Islet precursor cell (in vitro differentiated cells): ENCODE measurements at regions not wholly inside any gene's neighbourhood (a gene's known extent, or its start where the extent isn't known, plus 50 kb on each side); places are given as distances from the start of the nearest gene placed in this dataset.
A peak's percentile ranks its signal among the peaks of the same experiment; 100 is the strongest.

Source experiments
- DNase-seq: peaks from one replicate; pipeline ENCODE4 v3.0.0-alpha.2; 2018

DNA sequence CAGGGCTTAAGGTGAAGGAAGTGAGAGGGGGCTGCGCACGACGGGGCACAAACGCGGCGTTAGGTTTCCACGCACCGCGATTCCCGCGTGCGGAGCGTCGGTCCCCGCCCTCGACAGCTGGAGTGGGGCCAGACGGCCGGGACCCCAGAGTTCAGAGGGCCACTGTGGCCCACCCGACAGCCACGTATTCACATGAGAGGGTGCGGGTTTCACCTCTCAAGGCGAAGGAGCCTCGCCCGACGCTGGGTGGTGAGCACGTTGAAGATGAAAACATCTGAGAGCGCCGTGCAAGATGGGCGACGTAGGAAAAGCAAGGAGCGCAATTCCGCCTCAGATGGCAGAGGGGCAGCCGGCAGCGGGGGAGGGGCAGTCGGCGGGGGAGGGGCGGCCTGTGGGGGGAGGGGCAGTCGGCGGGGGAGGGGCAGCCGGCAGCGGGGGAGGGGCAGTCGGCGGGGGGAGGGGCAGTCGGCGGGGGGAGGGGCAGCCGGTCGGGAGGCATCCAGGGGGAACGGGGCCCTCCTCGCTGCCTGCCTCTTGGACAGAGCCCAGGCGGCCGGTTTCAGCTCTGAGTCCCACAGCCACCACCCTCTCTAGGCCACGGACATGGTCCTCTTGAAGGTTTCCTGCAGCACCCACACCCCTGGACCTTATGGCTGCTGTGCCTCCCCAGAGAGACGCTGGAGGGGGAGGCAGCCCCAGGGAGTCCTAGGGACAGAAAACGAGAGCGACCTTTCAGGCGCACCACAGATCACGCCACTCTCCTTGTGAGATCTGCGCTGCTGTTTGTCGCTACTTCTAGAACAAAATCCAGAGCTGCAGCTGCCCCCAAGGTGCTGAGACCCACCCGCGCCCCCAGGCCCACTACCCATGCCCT is 113.7 kb downstream of the DLL1 start:
- peak; percentile 46 for DNase-seq

DNA sequence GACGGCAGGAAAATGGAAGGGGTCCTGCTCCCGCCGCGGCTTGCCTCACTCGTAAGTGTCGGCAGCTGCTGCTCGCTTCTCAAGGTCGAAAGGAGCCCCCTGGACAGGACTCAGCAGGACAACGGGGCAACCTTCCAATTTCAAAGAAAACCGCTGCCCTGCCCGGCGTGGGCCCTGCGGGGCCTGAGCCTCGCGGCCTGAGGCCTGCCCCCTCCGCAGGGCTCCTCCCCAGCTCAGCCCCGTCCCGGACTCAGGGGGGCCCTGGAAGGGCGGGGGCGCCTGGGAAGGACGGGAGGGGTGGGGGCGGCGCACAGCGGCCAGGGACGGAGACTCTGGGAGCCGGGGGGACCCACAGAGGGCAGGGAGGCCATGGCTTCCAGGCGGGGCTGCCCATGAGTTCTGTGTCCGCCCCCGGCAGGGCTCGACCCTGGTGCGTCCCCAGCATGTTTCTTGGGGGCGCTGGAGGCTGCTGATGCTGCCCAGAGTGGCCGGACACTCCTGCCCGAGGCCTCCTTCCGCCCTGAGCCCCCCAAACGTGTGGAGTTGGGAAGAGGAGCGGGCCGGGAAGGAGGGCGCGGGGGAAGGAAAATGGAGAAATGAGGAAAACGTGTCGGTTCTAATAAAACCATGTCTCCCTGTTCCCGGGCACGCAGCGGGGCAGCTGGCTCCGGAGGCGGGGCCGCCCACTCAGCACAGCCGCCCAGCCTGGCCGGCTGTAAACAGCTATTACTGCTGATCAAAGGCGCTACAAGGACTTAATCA is 114.6 kb downstream of the DLL1 start:
- DNase-seq: peak; percentile 43

DNA sequence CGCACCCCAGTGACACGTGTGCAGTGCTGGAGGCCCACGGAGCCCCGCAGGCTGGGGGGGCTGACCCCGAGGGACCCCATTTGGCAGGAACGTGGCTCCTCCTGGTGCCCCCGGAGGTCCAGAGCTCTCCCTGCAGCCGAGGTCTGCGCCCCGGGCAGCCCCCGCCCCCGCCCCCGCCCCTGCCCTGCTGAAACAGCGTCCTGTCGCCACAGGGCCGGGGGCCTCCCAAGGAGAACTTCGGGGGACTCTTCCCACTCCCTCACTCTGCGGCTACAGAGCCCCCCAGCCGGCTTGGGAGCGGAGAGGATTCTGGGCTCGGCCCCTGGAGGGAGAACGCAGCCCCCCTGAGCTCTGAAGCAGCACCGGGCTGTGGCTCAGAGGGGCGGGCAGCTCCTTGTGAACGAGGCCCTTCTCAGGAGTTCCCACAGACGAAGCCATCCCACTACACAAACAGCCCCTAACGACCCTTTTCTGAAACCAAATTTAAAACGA is 115.2 kb downstream of the DLL1 start:
- peak; percentile 26 for DNase-seq

DNA sequence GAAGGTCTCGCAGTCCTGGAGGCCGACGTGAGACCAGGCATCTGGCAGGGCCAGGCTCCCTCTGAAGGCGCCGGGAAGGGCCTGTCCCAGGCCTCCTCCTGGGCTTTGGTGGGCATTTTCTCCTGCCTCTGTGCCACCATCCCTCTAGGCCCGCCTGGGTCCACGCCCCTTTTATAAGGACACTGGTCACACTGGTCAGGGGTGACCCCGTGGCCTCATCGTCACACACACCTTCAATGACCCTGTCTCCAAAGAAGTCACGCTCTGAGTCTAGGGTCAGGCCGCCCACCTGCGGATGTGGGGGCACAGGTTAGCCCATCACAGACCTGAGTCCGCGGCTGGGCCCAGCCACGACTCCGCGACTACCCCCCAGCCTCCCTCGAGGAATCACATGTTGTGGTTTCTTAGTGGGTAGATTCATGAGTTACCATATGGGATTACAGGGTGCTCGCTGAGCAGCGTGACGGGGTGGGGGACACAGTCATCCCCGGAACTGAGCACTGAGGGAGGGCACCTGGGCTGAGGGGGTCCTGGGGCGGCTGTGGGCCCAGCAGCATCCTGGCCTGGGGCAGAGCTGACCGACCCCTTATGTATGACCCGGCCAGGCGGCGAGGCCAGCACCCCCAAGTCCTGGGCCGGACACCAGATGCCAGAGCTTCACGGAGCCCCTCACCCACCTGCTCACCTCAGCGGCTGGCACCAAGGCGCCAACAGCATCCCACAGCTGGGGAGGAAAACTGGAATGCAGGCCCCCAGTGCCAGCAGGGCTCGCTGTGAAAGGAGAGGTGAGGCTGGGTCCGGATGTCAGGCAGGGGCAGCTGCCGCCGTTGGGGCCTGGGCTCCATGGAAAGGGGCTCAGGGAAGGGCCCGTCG is 115.9 kb downstream of the DLL1 start:
- peak; percentile 46 for DNase-seq

DNA sequence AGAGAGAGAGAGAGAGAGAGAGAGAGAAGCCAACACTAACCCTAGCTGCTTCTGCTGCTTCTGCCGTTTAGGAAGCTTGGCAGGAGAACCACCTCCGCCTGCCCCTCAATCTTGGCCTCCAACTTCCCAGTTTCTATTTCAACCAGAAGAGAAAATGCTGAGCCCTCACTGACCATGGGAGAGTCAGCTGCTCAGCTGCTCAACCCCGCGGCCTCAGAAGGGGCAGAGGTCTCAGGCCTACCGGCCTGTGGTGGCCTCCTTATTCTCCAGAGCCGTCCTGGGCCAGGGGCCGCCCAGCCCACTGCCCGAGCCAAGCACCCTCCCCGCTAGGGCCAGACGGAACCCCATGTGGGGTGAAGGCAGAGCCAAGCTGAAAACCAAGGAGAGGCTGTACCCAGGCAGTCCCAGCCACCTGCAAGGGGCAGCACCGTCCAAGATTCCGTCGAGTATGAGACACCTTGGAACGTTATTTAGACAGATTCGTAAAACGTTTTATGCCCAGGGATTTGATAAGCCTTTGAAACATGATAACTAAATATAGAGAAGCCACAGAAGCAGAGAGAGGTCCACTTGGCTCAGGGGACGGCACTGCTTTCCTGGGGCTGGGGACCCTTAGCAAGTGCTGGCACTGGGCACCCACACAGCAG is 116.6 kb downstream of the DLL1 start:
- DNase-seq: peak; percentile 43

DNA sequence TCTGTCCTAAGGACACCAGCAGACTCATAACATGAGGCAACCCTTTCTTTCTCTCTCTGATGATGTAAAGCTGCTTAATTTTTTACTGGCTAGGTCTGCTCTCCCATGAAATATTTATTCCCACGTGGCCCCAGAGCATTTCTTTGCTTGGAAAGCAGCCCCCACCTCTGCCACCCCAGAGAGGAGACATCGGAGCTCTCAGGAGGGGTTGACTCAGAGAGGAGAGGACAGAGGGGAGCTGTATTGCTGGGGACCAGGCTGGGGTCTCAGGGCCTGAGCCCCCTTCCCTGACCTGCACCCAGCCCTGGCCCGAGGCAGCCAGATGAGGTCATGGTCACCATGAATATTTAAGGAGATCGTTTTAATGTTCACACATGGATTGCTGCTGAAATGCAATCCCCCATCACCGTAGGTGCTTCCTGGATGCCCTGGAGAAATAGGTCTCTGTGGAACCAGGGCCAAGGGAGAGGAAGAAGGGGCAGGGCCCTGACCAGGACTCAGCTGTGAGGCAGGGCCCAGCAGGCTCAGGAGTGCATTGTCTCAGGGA is 117.5 kb downstream of the DLL1 start:
- peak; percentile 27 for DNase-seq

DNA sequence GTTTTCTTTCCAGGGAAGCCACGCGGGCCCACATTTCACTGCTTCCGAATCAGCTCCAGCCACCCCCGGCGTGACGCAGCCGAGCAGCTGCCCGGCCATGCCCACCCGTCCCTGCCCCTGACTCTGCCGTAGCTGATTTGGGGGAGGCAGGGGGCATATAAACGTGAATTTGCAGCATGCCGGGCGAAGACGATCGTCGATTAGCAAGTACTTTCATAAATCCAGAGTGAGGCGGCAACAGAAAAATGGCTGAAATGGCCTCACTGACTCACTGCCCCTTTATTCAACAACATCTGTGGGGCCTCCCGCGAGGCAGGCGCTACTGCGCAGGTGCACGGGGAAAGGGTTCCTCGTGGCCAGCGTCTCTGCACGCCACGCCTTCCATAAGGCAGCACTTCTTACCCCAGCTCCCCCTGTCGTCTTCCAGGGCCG is 118.0 kb downstream of the DLL1 start:
- peak; percentile 35 for DNase-seq

DNA sequence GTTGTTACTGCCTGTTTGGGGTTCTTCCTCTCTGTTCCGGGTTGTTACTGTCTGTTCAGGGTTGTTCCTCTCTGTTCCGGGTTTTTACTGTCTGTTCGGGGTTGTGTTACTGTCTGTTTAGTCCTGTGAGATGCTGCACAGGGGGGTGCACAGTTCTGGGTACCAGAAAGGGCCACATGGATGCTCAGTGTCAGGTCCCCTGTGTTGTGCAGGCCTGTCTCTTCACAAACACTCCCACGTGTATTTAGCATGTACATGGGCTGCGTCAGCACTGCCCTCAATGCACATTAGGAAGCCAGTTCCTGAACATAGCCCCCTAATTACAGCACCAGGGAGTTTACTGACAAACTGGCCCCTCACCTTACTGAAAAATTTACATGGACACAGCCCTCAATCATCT is 118.5 kb downstream of the DLL1 start:
- DNase-seq: peak; percentile 32

DNA sequence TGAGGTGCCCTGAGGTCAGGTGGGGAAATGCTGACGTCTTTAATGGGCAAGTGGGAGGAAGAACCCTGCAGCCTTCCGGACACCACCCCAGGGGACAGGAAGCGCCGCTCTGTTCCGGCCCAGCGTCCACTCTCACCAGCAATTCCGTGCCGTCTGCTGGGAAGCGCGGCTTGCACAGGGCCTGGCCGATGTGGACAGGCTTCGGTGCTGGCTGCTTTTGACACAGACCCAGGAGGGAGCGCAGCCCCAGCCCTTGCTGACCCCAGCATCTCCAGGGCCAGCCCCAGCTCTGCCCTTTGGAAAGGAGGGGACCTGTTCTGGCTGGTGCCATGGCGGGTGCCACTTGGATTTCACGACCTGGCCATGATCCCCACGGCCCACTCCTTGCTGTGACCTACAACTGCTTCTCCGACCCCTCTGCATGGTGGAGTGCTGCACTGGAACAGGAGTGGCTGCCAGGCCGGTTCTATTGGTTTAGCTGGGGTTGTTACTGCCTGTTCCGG is 123.2 kb downstream of the DLL1 start:
- no peak for DNase-seq

DNA sequence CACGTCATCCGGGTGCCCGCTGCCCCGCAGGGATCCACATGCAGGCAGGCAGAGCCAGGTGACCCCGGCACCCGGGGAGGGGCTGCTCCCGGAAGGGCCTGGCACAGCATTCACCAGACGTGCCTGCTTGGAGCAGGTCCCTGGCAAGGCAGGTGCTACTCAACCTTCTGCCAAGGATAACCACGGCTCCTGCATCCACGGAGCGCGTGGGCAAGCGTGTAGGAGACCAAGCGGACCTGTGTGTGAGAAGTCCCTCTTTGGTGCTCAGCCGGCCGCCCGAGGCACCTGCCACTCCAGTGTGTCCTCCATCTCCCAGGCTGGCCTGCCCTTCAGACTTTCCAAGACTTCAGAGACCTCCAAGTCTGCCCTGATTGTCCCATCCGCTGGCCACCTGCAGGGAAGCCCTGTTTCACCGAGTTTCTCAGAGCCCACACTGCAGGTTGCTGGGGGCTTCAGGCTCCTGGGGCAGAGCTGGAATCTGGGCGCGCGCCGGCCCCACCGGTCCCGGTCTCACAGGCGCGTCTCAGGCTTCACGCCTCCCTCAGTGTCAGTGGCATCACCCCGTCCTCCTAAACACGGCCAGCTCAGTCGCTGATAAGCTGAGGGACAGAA is 124.3 kb downstream of the DLL1 start:
- DNase-seq: no peak

DNA sequence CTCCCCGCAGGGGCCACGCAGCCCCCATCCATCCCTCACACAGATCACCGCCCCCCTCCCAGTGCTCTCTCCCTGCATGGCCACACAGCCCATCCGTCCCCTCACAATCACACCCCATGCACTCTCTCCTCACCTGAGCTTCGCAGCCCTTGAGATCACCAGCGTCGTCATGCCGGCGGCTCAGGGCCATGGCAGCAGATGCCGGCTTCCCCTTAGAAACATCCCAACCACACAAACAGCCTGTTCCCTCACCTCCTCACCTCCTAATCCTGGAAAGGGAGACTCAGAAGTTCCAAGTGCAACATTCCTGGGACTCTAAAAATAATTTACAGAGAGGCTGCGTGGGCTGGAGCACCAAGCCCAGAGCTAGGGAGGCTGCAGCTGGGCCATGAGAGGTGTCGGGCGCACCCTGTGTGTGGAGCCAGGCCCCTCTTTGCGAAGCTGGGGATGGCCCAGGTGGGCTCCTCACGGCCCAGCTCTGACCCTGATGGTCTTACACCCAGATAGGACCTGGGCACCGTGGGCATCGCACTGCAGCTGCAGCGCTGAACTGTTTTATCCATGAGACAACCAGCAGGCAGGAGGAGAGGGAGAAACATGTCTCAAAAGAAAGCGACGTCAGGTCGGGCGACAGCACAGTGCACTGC is 125.3 kb downstream of the DLL1 start:
- DNase-seq: no peak

DNA sequence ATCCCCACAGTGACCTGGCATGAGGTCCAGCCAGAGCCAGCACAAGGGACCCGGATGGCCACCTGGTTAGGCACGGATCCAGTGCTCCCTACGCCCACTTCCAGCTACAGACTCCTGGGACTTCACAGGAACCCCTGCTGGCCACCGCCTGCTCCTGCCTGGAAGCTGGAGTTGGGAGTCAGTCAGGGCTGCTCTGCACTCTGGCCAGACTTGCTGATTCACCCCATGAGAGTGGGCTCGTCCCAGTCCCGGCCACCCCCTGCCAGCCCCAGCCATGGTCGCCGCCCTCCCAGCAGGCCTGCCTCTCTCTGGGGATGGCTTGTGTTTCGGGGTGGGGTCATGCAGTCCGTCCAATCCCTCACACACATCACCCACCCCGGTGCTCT is 125.8 kb downstream of the DLL1 start:
- DNase-seq: peak; percentile 82

DNA sequence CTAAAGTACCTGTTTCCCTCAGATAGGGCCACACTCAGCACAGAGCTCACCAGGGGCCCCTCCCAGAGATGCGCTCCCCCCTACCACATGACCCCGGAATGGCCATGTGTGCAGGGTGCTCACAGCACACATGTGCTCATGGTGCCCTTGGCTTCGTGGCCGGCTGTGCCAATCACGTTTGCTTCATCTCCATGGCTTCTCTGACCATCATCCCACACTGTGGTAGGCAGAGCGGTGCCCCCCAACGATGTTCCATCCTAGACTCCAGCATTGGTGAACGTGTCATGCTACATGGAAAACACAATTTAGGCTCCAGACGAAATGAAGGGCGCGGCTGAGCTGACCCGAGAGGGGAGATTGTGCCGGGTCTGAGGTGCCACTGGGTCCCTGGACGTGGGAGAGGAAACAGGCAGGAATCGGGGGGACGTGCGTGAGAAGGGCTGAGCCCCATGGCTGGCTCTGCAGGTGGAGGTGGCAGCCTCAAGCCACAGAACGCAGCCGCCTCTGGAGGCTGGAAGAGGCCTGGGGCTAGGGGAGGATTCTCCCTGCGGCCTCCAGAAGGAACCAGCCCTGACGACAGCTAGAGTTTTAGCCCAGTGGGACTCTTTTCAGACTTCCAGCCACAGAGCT is 126.5 kb downstream of the DLL1 start:
- no peak for DNase-seq

DNA sequence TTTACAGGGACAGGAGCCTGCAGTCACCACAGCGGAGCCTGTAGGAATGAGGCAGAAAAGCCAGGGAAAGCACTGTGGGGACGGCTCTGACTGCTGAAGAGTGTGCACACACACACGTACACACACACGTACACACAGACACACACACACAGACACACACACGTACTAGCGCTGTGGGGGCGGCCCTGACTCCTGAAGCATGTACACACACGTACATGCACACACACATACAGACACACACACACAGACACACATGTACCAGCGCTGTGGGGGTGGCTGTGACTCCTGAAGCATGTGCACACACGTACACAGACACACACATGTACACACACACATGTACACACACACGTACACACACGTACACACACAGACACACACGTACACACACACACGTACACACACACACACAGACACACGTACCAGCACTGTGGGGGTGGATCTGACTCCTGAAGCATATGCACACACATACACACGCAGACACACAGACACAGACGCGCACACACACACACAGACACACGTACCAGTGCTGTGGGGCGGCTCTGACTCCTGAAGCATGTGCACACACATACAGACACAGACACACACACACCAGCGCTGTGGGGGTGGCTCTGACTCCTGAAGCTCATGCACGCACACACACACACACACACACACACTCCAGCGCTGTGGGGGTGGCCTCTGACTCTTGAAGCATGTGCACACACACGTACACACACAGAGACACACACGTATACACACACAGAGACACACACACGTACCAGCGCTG is 127.3 kb downstream of the DLL1 start:
- no peak for DNase-seq

DNA sequence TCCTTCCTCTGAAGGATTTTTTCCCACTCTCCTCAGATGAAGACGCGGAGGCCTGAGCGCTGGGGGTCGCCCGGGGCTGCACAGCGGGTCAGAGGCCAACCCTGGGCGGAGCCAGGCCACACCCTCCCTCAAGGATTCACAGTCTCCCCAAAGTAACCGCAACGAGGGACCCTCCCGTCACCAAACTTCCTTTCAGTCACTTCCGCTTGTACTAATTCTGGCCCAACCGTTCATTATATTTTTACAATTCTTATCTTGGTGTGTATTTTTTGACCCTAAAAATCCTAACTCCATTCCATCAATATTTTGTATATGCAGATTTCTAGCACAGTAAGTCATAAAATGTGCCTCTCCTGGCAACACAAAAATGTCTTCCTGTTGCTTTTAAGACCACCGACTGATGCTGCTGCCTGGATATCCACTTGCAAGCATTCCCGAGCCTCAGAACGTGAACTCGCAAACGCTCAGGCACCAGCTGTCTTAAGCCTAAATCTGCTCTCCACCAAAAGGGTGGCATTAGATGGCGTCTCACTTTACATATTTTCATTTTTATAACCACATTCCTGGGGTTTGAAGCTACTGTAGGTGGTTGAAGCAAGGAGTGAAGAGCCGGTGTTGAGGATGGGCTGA is 128.0 kb downstream of the DLL1 start:
- no peak for DNase-seq

DNA sequence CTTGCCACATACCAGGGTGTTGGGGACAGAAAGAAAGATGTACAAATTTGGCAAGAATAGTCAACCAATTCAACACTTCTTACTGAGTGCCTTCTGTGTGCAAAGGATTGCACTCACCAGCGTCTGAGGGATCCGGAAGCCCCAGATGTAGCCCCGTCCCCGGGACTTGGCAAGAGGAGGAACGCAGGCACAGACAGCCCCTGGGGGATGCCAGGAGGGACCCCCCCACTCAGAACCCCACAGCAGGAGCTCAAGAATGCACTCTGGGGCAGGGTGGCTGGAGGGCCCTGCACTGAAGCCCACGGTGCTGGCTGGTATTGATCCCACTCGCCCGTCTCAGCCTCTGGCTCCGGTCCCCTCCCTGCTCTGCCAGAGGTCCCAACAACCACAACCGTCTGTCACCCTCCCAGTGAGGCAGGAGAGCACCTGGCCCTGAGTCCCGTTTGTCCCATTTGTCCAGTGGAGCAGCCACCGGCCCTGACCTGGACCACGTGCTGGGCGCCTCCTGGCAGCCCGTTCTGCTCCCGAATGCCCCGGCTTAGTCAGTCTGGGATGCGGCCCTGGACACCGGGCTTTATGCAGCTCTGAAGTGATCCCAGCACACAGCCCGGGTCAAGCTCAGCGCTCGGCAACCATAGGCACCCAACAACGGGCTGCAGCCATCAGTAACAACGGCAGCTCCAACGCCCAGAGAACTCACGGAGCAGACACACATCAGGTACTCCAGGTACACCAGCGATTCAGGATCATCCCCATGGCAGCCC is 128.7 kb downstream of the DLL1 start:
- no peak for DNase-seq

DNA sequence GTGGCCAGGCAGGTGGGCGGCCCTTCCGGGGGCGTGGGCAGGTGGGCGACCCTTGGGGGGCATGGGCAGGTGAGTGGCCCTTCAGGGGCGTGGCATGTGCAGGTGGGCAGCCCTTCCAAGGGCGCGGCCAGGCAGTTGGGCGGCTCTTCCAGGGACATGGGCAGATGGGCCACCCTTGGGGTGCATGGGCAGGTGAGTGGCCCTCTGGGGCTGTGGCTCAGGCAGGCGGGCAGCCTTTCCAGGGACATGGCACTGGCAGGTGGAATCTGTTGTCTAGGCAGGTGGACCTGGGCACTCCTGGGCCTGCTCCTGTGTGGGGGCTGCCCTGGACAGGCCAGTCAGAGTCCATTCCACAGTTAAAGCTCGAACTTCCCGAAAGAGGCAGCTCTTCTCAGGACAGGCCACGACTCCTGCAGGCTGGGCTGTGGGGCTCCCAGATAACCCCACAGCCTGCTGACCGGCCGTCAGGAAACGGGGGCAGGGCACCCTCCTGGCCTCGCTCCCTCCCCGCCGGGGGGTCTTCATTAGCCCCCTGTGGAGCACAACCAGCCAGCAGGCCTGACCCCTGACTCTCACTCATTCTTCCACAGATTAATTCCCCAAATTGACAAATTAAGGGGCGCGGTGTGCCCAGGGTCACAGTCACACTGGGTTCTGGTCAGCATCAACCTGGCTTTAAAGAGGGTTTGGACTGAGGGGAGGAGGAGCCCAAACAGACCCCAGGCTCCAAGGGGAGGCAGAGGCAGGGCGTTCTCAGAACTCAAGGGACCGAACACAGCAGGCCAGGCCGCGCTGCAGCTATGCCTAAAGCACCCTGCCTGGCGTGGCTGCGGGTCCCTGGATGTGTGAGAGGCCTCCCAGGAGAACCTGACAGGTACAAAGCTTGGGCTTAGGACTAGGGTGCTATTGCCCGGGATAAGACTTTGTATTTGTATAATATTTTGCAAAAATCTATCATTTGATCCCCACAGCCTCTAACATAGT is 130.0 kb downstream of the DLL1 start:
- no peak for DNase-seq
